ENCODE measurements at regions not wholly inside any gene's neighbourhood (a gene's known extent, or its start where the extent isn't known, plus 50 kb on each side); places are given as distances from the start of the nearest gene placed in this dataset.
"Not testable (repeated sequence)": the region's sequence is repeated elsewhere in the genome, so short reads cannot be mapped to it uniquely, and the experiment has no call there.

GRCh38 chr7:150110882-150111281, 212.3 kb upstream of the LRRC61 start:
- DNase-seq = not testable (repeated sequence)

GRCh38 chr7:150111373-150112139, 211.6 kb upstream of the LRRC61 start:
- not testable (repeated sequence) for DNase-seq

GRCh38 chr7:150113301-150113700, 209.9 kb upstream of the LRRC61 start:
- not testable (repeated sequence) for DNase-seq

GRCh38 chr7:150114591-150114990, 208.6 kb upstream of the LRRC61 start:
- DNase-seq = not testable (repeated sequence)

GRCh38 chr7:150119966-150120365, 203.2 kb upstream of the LRRC61 start:
- not testable (repeated sequence) for DNase-seq

GRCh38 chr7:150125831-150126230, 197.3 kb upstream of the LRRC61 start:
- not testable (repeated sequence) for DNase-seq

DNA sequence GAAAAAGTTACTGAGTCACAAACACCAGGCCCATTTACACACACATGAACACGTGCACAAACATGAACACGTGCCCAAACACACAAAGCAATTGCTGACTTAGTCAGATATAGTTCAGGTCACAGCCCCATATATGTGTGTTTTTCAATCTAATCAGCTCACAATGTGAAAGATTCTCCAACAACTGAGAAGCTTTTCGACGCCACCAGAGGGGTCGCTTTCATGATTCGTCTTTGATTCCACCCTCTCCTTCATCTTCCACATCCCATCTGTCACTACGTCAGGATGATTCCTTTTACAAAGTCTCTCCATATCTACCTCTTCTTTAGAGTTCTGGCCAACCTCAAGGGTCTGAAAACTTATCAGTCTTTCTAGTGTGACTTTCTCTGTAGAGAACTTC, 188.7 kb upstream of the LRRC61 start:
- DNase-seq = not testable (repeated sequence)

DNA sequence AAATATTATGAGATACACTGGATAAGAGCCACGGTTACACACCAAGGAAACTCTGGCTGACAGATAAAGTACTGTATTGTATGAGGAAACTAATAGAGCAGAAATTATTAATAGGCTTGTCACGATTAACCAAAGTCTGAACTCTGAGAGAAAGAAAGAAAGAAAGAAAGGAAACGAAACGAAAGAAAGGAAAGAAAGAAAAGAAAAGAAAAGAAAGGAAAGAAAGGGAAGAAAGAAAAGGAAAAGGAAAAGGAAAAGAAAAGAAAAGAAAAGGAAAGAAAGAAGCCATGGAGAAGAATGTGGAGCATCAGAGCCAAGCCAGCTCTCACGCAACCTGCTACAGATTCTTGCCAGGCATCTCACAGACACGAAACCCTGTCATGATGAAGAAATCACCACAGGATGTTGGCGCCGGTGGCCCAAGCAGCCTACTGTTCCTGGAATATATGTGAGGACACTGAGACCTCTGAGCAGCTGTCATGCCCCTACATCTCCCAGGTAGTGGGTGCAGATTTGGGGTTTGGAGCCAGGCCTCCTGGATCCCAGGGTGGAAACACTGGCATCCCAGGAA, 187.4 kb upstream of the LRRC61 start:
- not testable (repeated sequence) for DNase-seq

- DNase-seq = not testable (repeated sequence)
Observed at GRCh38 chr7:150139840-150140239, 183.3 kb upstream of the LRRC61 start.

- not testable (repeated sequence) for DNase-seq
Observed at GRCh38 chr7:150141525-150142345, 181.4 kb upstream of the LRRC61 start.

- not testable (repeated sequence) for DNase-seq
Observed at GRCh38 chr7:150146124-150146523, 177.0 kb upstream of the LRRC61 start.

DNA sequence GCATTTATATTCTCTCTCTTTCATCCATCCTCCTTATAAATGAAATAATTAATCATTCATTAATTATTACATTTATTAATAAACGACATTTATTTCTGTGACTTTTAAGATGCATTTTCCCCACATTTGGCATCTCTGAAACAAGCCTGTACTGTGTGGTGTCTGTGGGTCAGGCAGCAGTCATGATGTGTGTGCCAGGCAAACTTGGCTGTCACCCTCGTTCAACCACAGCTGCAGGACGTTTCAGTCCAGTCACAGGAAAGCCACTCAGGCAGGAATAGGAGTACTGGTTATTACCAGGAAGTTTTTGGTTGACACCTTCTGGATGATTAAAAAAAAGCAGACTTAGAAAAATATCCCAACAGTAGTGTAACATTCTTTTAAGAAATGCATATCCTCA, 175.6 kb upstream of the LRRC61 start:
- DNase-seq = not testable (repeated sequence)

DNA sequence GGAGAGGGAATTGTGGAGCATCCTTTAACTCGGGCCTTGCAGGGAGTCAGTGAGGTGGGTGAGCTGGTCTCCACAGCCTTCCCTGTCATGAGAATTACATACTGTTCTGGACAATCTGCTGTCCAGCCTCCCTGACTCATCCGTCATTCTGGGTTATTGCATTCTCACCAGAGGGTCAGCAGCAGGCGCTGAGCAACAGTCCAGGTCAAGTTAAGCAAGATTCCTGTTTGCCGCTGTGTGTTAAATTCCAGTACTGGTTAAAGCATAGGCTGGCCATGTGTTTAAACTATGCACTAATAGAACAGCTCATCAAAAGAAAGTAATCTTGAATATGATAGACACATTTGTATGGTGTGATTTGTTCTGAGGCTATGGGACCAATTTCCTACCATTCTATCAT, 167.1 kb upstream of the LRRC61 start:
- DNase-seq = not testable (repeated sequence)

DNA sequence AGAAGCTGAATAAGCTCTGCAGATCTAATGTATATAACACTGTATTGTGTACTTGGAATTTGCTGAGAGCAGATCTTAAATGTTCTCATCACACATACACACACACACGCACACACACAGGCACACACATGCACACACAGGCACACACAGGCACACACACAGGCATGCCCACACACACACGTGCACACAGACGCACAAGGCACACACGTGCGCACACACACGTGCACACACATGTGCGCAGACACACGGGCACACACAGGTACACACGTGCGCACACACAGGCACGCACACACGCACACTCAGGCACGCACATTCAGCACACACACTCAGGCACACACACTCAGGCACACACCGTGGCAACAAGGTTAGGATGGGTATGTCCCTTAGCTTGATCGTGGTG, 164.5 kb upstream of the LRRC61 start:
- not testable (repeated sequence) for DNase-seq

DNA sequence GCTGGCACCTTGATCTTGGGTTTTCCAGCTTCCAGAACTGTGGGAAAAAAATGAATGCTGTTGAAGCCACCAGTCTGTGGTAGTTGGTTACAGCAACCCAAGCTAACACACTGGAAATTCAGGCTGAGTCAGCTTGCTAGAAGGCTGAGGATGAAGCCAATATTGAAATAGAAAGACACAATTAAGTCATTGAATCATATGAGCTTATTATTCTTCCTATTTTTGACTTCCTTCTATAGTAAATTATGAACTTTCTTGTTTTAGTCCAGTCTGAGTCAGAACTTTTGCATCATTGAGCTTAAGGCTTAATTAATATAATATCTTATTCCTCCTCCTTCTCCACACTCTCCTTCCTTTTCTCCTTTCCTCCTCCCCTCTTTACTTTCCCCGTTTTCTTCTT, 153.6 kb upstream of the LRRC61 start:
- not testable (repeated sequence) for DNase-seq

DNA sequence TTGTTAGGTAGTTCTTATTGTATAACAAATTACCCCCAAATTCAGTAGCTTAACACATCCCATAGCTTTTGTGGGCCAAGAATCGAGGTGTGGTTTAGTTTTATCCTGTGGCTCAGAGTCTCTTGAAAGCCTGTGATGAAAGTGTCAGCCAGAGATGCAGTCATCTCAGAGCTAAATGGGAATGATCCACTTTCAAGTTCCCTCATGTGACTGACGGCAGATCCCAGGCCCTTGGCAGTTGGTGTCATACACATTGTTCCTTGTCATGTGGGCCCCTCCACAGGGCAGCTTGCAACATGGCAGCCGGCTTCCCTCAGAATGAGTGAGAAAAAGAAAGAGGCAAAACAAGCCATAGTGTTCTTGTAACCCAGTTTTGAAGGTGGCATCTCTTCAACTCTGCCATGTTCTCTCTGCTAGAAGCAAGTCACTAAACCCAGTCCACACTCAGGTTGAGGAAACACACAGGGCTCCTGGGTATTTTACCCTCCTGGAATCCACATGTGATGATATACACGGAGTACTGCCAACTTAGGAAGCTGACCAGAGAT, 153.1 kb upstream of the LRRC61 start:
- not testable (repeated sequence) for DNase-seq

DNA sequence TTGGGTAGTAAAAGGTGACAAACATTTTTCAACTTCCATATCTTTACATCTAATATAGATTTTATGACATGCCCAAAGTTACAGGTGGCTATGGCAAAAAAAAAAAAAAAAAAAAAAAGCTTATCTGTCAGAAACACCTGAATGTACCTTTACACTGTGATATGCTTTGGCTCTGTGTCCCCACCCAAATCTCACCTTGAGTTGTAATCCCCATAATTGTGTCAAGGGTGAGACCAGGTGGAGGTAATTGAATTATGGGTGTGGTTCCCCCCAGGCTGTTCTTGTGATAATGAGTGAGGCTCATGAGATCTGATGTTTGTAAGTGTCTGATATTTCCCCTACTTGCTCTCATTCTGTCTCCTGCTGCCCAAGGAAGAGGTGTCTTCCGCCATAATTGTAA, 139.6 kb upstream of the LRRC61 start:
- DNase-seq = not testable (repeated sequence)

- not testable (repeated sequence) for DNase-seq
Observed at GRCh38 chr7:150189963-150190362, 133.2 kb upstream of the LRRC61 start.

- not testable (repeated sequence) for DNase-seq
Observed at GRCh38 chr7:150192541-150192940, 130.6 kb upstream of the LRRC61 start.

- not testable (repeated sequence) for DNase-seq
Observed at GRCh38 chr7:150193866-150194265, 129.3 kb upstream of the LRRC61 start.
